HG02571 (cell line): ENCODE measurements at regions not wholly inside any gene's neighbourhood (a gene's known extent, or its start where the extent isn't known, plus 50 kb on each side); places are given as distances from the start of the nearest gene placed in this dataset.
"Not testable (repeated sequence)": the region's sequence is repeated elsewhere in the genome, so short reads cannot be mapped to it uniquely, and the experiment has no call there.

ENCODE experiments used
- ATAC-seq: cut with Tn5 transposase; IDR thresholded peaks from one replicate; pipeline ENCODE4 v1.9.1; 2021; ENCODE audit warnings: mild to moderate bottlenecking, moderate library complexity; ENCODE audit not compliant: unreplicated experiment

GRCh38 chr16:46519063-46519462 lies 102.1 kb downstream of the SHCBP1 start:
- ATAC-seq: no peak

GRCh38 chr16:46496701-46497100 lies 124.5 kb downstream of the SHCBP1 start:
- ATAC-seq: no peak

GRCh38 chr16:46482895-46483294 lies 138.3 kb downstream of the SHCBP1 start:
- no peak for ATAC-seq

GRCh38 chr16:46466239-46466638 lies 154.9 kb downstream of the SHCBP1 start:
- no peak for ATAC-seq

DNA sequence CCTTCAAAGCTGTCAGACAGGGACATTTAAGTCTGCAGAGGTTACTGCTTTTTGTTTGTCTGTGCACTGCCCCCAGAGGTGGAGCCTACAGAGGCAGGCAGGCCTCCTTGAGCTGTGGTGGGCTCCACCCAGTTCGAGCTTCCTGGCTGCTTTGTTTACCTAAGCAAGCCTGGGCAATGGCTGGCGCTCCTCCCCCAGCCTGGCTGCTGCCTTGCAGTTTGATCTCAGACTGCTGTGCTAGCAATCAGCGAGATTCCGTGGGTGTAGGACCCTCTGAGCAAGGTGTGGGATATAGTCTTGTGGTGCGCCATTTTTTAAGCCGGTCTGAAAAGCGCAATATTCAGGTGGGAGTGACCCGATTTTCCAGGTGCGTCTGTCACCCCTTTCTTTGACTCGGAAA lies 166.4 kb downstream of the SHCBP1 start:
- ATAC-seq: not testable (repeated sequence)

- no peak for ATAC-seq
Observed at GRCh38 chr16:46428108-46429061, 192.8 kb downstream of the SHCBP1 start.

DNA sequence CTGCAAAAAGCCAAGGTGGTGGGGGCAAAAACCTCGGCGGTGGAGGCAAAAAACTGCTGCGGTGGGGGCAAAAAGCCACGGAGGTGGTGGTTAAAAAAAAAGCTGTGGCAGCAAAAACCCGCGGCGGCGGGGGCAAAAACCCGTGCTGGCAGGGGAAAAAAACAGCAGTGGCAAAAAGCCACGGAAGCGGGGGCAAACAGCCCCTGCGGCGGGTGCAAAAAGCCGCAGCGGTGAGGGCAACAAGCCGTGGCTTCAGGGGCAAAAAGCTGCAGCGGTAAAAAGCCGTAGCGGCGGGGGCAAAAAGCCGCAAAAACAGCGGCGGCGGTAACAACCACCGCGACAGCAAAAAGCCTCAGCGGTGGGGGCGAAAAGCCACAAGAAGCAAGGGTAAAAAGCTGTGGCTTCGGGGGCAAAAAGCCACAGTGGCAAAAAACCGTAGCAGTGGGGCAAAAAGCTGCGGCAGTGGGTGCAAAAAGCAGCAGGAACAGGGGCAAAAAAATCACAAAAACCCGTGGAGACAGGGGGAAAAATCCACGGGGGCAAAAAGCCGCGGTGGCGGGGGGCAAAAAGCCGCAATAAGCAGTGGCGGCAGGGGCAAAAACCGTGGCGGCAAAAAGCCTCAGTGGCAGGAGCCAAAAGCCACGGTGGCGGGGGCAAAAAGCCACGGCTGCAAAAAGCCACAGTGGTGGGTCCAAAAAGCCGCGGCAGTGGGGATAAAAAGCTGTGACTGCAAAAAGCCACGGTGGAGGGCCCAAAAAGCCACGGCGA lies 193.7 kb downstream of the SHCBP1 start:
- no peak for ATAC-seq

GRCh38 chr16:46426336-46426735 lies 194.8 kb downstream of the SHCBP1 start:
- ATAC-seq: no peak

DNA sequence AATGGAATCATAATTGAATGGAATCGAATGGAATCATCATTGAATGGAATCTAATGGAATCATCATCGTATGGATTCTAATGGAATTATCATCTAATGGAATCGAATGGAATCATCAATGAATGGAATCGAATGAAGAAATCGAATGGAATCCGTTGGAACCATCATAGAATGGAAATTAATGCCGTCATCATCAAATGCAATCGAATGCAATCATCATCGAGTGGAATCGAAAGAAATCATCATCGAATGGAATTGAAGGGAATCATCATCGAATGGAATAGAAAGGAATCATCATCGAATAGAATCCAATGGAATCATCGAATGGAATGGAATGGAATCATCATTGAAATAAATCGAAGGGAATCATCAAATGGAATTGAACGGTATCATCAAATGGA lies 217.2 kb downstream of the SHCBP1 start:
- ATAC-seq: no peak

DNA sequence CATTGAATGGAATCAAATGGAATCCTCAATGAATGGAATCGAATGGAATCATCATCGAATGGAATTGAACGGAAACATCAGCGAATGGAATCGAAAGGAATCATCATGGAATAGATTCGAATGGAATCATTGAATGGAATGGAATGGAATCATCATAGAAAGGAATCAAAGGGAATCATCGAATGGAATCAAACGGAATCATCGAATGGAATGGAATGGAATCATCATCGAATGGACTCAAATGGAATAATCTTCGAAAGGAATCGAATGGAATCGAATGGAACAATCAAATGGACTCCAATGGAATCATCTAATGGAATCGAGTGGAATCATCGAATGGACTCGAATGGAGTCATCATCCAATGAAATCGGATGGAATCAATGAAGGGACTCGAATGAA lies 222.6 kb downstream of the SHCBP1 start:
- ATAC-seq: not testable (repeated sequence)

DNA sequence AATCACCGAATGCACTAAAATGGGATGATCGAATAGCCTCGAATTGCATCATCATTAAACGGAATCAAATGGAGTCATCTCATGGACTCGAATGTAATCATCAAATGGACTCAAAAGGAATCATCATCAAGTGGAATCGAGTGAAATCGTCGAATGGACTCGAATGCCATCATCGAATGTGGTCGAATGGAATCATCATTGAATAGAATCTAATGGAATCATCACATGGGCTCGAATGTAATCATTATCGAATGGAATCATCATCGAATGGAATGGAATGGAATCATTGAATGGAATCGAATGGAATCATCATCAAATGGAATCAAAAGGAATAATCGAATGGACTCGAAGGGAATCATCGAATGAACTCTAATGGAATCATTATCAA lies 224.3 kb downstream of the SHCBP1 start:
- ATAC-seq: not testable (repeated sequence)

GRCh38 chr16:46396131-46396882 lies 224.9 kb downstream of the SHCBP1 start:
- not testable (repeated sequence) for ATAC-seq

- not testable (repeated sequence) for ATAC-seq
Observed at GRCh38 chr16:46395391-46395921, 225.7 kb downstream of the SHCBP1 start.

GRCh38 chr16:46394963-46395362 lies 226.2 kb downstream of the SHCBP1 start:
- not testable (repeated sequence) for ATAC-seq

GRCh38 chr16:46394149-46394548 lies 227.0 kb downstream of the SHCBP1 start:
- ATAC-seq: not testable (repeated sequence)

DNA sequence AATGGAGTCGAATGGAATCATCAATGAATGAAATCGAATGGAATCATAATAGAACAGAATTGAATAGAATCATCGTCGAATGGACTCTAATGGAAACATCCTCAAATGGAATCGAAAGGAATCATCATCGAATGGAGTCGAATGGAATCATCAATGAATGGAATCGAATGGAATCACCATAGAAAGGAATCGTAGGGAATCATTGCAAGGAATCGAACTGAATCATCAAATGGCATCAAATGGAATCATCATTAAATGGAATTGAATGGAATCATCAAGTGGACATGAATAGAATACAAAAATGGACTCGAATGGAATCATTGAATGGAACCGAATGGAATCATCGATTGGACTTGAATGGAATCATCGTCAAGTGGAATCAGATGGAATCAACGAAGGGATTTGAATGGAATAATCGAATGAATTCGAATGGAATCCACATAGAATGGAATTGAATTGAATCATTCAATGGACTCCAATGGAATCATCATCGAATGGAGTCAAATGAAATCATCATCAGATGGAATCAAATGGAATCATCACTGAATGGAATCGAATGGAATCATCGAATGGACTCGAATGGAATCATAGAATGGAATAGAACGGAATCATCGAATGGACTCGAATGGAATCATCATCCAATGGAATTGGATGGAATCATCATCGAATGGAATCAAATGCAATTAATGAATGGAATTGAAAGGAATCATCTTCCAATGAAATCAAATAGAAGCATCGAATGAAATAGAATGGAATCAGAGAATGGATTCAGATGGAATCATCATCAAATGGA lies 228.1 kb downstream of the SHCBP1 start:
- not testable (repeated sequence) for ATAC-seq

- not testable (repeated sequence) for ATAC-seq
Observed at GRCh38 chr16:46390660-46391462, 230.3 kb downstream of the SHCBP1 start.

- not testable (repeated sequence) for ATAC-seq
Observed at GRCh38 chr16:46389561-46390041, 231.6 kb downstream of the SHCBP1 start.

DNA sequence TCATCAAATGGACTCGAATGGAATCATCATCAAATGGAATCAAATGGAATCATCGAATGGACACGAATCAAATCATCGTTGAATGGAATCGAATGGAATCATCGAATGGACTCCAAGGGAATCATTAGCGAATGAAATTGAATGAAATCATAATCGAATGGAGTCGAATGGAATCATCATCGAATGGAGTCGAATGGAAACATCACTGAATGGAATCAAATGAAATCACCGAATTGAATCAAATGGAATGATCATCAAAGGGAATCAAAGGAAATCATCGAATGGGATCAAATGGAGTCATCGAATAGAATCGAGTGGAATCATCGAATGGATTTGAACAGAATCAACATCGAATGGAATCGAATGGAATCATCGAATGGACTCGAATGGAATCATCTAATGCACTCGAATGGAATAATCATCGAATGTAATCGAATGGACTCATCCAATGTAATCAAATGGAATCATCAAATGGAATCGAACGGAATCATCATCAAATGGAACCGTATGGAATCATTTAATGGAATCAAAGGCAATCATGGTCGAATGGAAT lies 232.2 kb downstream of the SHCBP1 start:
- not testable (repeated sequence) for ATAC-seq
